Nucleus accumbens (tissue), 56 donors: ENCODE measurements at regions not wholly inside any gene's neighbourhood (a gene's known extent, or its start where the extent isn't known, plus 50 kb on each side); places are given as distances from the start of the nearest gene placed in this dataset.
"Not testable (repeated sequence)": the region's sequence is repeated elsewhere in the genome, so short reads cannot be mapped to it uniquely, and the experiment has no call there.

Experiments used
- DNase-seq, 56 donors: peaks; one replicate each; lab custom pipeline; 2025; lab: John Stamatoyannopoulos, UW

- no peak for DNase-seq
These were observed 870.7 kb downstream of the LRRIQ3 start for GRCh38 chr1:73327180-73327793.

DNA sequence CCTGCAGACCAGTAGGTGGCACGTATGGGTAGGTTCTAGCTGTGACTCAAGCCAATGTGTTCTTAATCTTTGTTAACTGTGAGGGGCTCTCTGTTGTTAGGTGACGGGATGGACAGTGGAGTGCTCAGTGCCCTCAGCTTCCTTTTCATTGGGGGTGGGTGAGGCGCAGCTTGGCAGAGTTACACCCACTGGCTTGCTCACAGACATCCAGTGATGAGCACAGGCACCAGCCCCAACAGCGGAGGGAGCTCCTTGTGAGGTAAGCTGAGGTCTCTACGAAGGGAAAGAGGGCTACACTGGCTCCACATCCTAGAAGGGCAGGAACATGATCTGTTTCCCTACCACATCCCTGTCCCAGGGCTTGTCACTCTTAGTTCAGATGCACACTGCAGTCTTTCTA, 871.3 kb downstream of the LRRIQ3 start:
- DNase-seq: no peak

- no peak for DNase-seq
These were observed 887.1 kb downstream of the LRRIQ3 start for GRCh38 chr1:73310797-73311381.

DNA sequence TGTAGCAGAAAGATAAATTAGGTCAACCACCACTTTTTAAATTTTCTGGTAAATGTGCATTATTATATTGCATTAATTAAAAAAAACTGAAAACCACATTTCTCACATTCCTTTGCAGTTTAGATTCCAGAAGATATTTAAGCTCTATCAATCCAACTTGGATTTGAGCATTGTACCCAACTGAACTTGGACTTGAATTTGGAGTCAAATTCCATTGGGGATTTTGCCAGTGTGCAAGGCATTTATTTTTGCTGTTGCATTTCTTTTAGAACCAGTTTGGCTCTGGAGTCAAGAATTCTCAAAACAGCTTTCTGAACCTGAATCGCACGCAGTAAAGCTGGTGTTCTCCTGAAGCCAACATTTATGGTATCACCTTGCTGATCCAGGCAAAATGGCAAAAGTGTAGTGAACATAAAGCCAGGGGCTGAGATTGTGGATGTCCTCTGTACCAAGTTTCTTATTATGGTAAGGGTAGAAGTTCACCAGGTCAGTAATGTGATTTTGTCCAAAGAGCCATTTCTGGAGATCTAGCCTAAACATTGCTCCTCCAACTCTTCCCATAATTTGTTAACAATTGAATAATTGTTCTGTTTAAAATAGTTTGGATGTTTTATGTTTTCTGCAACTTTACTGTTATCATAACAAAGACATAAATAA, 890.9 kb downstream of the LRRIQ3 start:
- no peak for DNase-seq

DNA sequence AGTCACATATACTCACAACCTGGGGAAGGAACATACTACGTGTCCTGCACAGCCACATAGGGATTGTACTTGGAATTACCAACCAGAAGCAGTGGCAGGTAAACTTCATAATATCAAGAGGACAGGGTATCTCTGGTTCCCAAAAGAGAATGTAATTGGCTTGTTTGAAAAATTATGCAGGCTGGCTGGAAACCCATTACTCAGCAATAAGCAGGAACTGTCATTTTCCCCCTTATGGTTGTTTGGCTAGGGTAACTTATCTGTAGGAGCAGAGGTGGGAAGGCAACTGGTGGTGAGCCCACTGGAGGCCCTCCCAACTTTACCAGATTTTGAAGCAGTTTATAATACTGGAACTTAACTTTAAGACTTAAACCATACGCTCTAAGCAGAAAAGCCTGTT, 924.1 kb downstream of the LRRIQ3 start:
- DNase-seq: no peak

- DNase-seq: not testable (repeated sequence)
These were observed 952.8 kb downstream of the LRRIQ3 start for GRCh38 chr1:73245196-73245595.

GRCh38 chr1:73218995-73219546, 936.7 kb upstream of the NEGR1 start:
- no peak for DNase-seq

- no peak for DNase-seq
These were observed 923.1 kb upstream of the NEGR1 start for GRCh38 chr1:73205294-73205973.

DNA sequence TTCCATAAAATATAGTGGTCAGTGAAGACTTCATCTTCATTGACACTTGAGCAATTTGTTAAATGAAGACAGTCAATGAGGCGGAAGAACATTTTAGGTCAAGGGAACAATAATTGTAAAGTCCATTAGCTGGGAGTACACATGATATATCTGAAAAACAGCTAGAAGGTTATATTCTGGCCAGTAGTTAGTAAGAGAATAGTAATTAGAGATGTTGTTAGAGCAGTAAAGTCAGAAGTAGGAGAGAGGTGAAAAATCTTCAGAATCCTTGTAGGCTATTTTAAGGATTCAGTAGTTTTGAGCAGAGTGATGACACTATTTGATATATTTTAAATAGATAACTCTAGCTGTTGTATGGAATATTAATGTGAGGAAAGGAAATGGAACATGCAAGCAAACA, 915.6 kb upstream of the NEGR1 start:
- DNase-seq: no peak

DNA sequence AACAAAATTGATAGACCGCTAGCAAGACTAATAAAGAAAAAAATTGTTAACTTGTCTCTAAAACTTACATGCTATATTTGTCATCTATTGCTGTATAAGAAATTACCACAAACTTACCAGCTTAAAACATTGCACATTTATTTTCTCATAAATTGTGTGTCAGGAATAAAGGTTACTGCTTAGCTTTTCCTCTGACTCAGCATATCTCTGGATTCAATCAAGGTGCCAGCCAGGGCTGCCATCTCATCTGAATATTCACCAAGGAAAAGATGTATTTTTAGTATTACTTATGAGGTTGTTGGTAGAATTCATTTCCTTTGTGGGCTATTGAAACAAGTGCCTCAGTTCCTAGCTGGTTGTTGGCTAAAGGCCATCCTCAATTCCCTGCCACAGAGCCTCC, 912.6 kb upstream of the NEGR1 start:
- DNase-seq: no peak

- DNase-seq: not testable (repeated sequence)
These were observed 901.2 kb upstream of the NEGR1 start for GRCh38 chr1:73183581-73183980.

DNA sequence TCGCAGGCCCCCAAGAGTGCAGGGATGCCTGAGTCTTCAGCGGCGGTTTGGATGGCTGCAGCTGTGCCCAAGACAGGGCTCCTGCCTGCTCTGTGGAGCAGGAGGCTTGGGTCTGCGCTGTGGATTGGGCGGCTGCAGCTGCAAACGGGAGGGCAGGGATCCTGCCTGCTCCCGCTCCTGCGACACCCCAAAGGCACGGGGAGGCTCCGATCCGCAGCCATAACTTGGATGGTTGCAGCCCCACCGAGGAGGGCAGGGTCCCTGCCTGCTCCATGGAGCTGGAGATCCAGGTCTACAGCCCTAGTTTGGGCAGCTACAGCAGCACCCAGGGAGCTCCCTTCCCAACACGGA, 898.8 kb upstream of the NEGR1 start:
- no peak for DNase-seq

- DNase-seq: no peak
These were observed 898.3 kb upstream of the NEGR1 start for GRCh38 chr1:73180397-73181189.

- DNase-seq: no peak
These were observed 894.6 kb upstream of the NEGR1 start for GRCh38 chr1:73176902-73177301.

DNA sequence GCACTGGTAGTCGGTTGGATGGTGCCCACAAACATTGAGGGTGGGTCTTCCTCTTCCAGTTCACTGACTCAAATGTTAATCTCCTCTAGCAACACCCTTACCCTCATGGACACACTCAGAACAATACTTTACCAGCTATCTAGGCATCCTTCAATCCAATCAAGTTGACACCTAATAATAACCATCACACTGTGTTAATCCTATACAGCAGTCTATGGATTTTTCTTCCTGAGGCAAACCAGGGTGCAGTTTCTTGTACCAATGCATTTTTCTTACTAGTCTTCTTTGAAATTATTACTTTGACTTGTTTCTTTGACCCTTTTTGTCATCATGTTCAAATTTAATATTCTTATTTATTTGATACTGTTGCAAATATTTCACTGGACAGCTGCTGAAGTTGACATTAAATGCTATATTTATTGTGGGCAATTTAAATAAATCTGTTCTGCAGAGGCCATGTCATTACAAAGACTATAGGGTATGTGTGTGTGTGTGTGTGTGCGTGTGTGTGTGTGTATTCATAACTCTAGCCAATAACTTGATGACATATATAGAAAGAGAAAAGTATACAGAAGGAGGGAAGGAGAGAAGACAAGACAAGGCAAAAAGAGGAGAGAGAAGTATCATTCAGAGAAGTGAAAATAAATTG, 884.8 kb upstream of the NEGR1 start:
- no peak for DNase-seq

DNA sequence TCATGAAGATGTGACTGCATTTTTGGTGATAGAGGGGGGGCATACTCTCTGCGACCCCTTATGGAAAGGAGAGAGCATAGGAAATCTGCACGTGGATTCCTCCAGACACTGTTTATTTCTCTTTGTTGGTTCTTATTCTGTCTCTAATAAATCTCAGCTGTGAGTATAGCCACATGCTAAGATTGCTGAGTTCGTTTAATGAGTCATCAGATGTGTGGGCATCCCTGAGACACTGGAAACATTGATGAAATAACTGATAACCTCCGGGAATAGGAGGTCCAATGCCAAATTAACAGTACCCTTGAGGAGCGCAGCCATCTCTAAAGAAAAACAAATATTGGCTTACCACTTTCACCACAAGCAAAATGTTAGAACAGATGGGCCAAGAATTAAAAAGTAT, 880.2 kb upstream of the NEGR1 start:
- DNase-seq: no peak

DNA sequence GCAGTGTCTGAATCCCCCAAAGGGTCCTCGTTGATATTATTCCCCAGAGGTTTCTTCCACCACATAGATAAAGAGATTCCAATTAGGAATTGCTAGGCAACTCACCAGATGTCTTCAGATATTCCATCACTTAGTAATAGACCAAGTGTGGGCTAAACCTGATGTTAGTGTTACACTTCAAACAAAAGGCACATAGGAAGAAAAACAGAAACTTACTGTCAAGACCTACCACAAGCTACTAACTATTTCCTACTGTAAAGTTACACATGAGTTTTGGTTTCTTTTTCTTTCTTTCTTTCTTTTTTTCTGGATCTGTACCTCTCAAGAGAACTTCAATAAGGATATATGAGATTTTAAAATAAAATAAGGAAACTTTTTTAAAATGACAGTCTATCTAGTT, 879.1 kb upstream of the NEGR1 start:
- DNase-seq: no peak

DNA sequence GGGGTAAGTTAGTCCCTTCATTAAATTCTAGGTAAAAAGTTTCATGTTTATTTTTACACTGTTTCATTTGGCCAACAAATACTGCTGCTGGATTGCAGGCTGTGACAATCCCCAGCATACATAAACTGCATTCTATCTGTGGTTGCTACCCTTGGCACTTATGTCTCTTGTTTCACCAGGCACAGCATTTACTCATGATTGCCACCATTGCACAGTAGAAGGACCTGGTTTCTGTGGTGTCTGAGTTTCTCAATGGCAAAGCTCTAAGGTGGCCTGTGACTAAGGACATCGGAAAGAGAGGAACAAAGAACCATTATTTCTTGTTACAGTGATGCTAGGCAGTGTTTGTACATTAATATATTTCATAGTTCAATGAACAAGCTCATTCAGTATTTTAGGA, 878.4 kb upstream of the NEGR1 start:
- DNase-seq: no peak

- DNase-seq: no peak
These were observed 862.0 kb upstream of the NEGR1 start for GRCh38 chr1:73144311-73144710.

GRCh38 chr1:73136975-73137374, 854.6 kb upstream of the NEGR1 start:
- no peak for DNase-seq
